Aorta (tissue), 5 donors: ENCODE measurements at regions not wholly inside any gene's neighbourhood (a gene's known extent, or its start where the extent isn't known, plus 50 kb on each side); places are given as distances from the start of the nearest gene placed in this dataset.

Source experiments
- ATAC-seq: fragments of 200-7000 bp; cut with Tn5 transposase; one replicate; pipeline ENCODE4 v1.9.1; 2022; ENCODE audit warnings: moderate library complexity; ENCODE audit not compliant: low FRiP score
- DNase-seq, 2 donors: peaks; one replicate each; pipeline ENCODE4 v3.0.0-alpha.2; 2020
- H3K27ac ChIP-seq, 2 donors: one replicate each; pipeline ENCODE4 v1.5.1; 2013; ENCODE audit warnings: low read length in 2 of 2, mild to moderate bottlenecking in 2 of 2, moderate library complexity in 2 of 2, control low read depth in 1 of 2, inconsistent platforms in 1 of 2, low read depth in 1 of 2
- H3K27me3 ChIP-seq, 2 donors: one replicate each; pipeline ENCODE4 v1.6.1; 2013; ENCODE audit warnings: control low read depth in 1 of 2, low read length in 1 of 2, mild to moderate bottlenecking in 1 of 2, moderate library complexity in 1 of 2; ENCODE audit not compliant: insufficient read depth in 2 of 2, control insufficient read depth in 1 of 2
- H3K36me3 ChIP-seq, 2 donors: one replicate each; pipeline ENCODE4 v1.6.1; 2013; ENCODE audit warnings: control low read depth in 1 of 2, low read length in 1 of 2, mild to moderate bottlenecking in 1 of 2; ENCODE audit not compliant: insufficient read depth in 2 of 2, control insufficient read depth in 1 of 2
- H3K4me1 ChIP-seq, 2 donors: one replicate each; pipeline ENCODE4 v1.6.1; 2013; ENCODE audit warnings: low read length in 2 of 2, control low read depth in 1 of 2, mild to moderate bottlenecking in 1 of 2, moderate library complexity in 1 of 2; ENCODE audit not compliant: insufficient read depth in 2 of 2, control insufficient read depth in 1 of 2
- H3K4me3 ChIP-seq, 2 donors: one replicate each; pipeline ENCODE4 v1.5.1; 2013; ENCODE audit warnings: low read length in 2 of 2, control low read depth in 1 of 2, mild to moderate bottlenecking in 1 of 2
- H3K9me3 ChIP-seq: one replicate; pipeline ENCODE4 v1.6.1; 2013; ENCODE audit warnings: mild to moderate bottlenecking, low read length; ENCODE audit not compliant: control insufficient read depth
- WGBS, 2 donors: extraction: QIAGEN DNeasy Blood & Tissue Kit; methylation state at CpG; one replicate each; pipeline ENCODE4 v1.1.7; 2013; 5-methylcytosine and 5-hydroxymethylcytosine counted together
- intact Hi-C, 2 donors: fragments of 100-400 bp; cut with DNase I; formaldehyde crosslinking; loops; one replicate each; pipeline versions ENCODE4 v1.14.2 to v1.15.0; 2022
- donor health status: healthy with polysubstance abuse.
- donor health status: Bipolar disorder and iron deficiency.
- donor health status: DM: no; HTN: no; CAD: no.
- donor health status: DM: no; HTN: no; CAD: no.
- donor health status: DM: yes; HTN: yes; CAD: no.

- Histone ChIP-seq H3K27ac (no peak overlapping the region), H3K4me1 (no peaks in the 10 kb centered on the region), H3K9me3 (no peaks in the 10 kb centered on the region), H3K36me3 (no peaks in the 10 kb centered on the region), H3K4me3 (no peak overlapping the region), H3K27me3 (no peaks in the 10 kb centered on the region)
- ATAC-seq, result no peak
- no peak for DNase-seq
- intact Hi-C loops, result no loop called here
- WGBS, 2 donors, result 83 to 89% methylated on average over 8 of the region's 8 CpGs
Measured at GRCh38 chr5:174305241-174305681, 259.8 kb downstream of the NSG2 start.

GRCh38 chr5:174306345-174307030, 261.0 kb downstream of the NSG2 start:
- Histone ChIP-seq H3K36me3 (no peaks in the 10 kb centered on the region), H3K4me1 (no peaks in the 10 kb centered on the region), H3K27me3 (no peaks in the 10 kb centered on the region), H3K27ac (no peak overlapping the region), H3K4me3 (no peak overlapping the region), H3K9me3 (no peaks in the 10 kb centered on the region)
- no peak for ATAC-seq
- intact Hi-C loops, result no loop called here
- DNase-seq, result no peak
- 83 to 89% methylated on average over 11 of the region's 11 CpGs for WGBS, 2 donors

- no peaks in the 10 kb centered on the region for H3K4me1 ChIP-seq
- intact Hi-C loops, result no loop called here
- no peak for ATAC-seq
- H3K4me3 ChIP-seq, result no peak overlapping the region
- H3K9me3 ChIP-seq, result no peaks in the 10 kb centered on the region
- 72 to 80% methylated on average over 11 of the region's 11 CpGs for WGBS, 2 donors
- H3K27ac ChIP-seq, result no peak overlapping the region
- no peaks in the 10 kb centered on the region for H3K36me3 ChIP-seq
- DNase-seq, result no peak
- no peaks in the 10 kb centered on the region for H3K27me3 ChIP-seq
Measured at GRCh38 chr5:174307031-174307408, 261.5 kb downstream of the NSG2 start.

- ATAC-seq (no peak), DNase-seq (no peak)
- no peaks in the 10 kb centered on the region for H3K36me3 ChIP-seq
- no peak overlapping the region for H3K27ac ChIP-seq
- intact Hi-C loops, result no loop called here
- WGBS, 2 donors, result 45 to 47% methylated on average over 12 of the region's 12 CpGs
- no peak overlapping the region for H3K4me3 ChIP-seq
- no peaks in the 10 kb centered on the region for H3K4me1 ChIP-seq
- H3K9me3 ChIP-seq, result no peaks in the 10 kb centered on the region
- no peaks in the 10 kb centered on the region for H3K27me3 ChIP-seq
Measured at GRCh38 chr5:174307656-174308271, 262.3 kb downstream of the NSG2 start.

GRCh38 chr5:174309131-174309795, 263.8 kb downstream of the NSG2 start:
- H3K9me3 ChIP-seq, result no peaks in the 10 kb centered on the region
- WGBS, 2 donors, result 55 to 78% methylated on average over 14 of the region's 14 CpGs
- H3K4me1 ChIP-seq, result no peaks in the 10 kb centered on the region
- intact Hi-C loops, result no loop called here
- no peaks in the 10 kb centered on the region for H3K27me3 ChIP-seq
- H3K36me3 ChIP-seq, result no peaks in the 10 kb centered on the region
- no peak for ATAC-seq
- no peak overlapping the region for H3K4me3 ChIP-seq
- DNase-seq, result no peak
- no peak overlapping the region for H3K27ac ChIP-seq

- no peak for DNase-seq
- Histone ChIP-seq H3K4me3 (no peak overlapping the region), H3K36me3 (no peaks in the 10 kb centered on the region), H3K9me3 (no peaks in the 10 kb centered on the region), H3K4me1 (no peaks in the 10 kb centered on the region), H3K27ac (no peak overlapping the region), H3K27me3 (no peaks in the 10 kb centered on the region)
- 83 to 85% methylated on average over 10 of the region's 10 CpGs for WGBS, 2 donors
- intact Hi-C loops, result loop anchor here (5.0 to 10.0 kb wide), 3 partner anchors 265 to 693 kb away; partner anchors contain the start of genes BOD1 (in 1 of the 2) and NSG2 (in 1 of the 2)
- no peak for ATAC-seq
Measured at GRCh38 chr5:174310243-174310642, 264.7 kb downstream of the NSG2 start.

GRCh38 chr5:174310706-174311105, 265.2 kb downstream of the NSG2 start:
- Histone ChIP-seq H3K27ac (no peak overlapping the region), H3K36me3 (no peaks in the 10 kb centered on the region), H3K4me1 (no peaks in the 10 kb centered on the region), H3K9me3 (no peaks in the 10 kb centered on the region), H3K27me3 (no peaks in the 10 kb centered on the region), H3K4me3 (no peak overlapping the region)
- ATAC-seq (no peak), DNase-seq (no peak)
- WGBS, 2 donors, result 86 to 92% methylated on average over 4 of the region's 4 CpGs
- intact Hi-C loops, result loop anchor here (5.0 to 10.0 kb wide), 3 partner anchors 266 to 693 kb away; partner anchors contain the start of genes BOD1 (in 1 of the 2) and NSG2 (in 1 of the 2)

GRCh38 chr5:174311121-174311520, 265.6 kb downstream of the NSG2 start:
- Histone ChIP-seq H3K4me1 (no peaks in the 10 kb centered on the region), H3K36me3 (no peaks in the 10 kb centered on the region), H3K27ac (no peak overlapping the region), H3K27me3 (no peaks in the 10 kb centered on the region), H3K4me3 (no peak overlapping the region), H3K9me3 (no peaks in the 10 kb centered on the region)
- intact Hi-C loops, result loop anchor here (5.0 to 10.0 kb wide), 3 partner anchors 266 to 694 kb away; partner anchors contain the start of genes BOD1 (in 1 of the 2) and NSG2 (in 1 of the 2)
- DNase-seq, result no peak
- 89 to 94% methylated on average over 15 to 17 of the region's 17 CpGs for WGBS, 2 donors
- no peak for ATAC-seq
